Hematopoietic multipotent progenitor cell treated with erythropoietin and hydrocortisone succinate and interleukin-3 and kit ligand, for 15 days (in vitro differentiated cells): ENCODE measurements at regions not wholly inside any gene's neighbourhood (a gene's known extent, or its start where the extent isn't known, plus 50 kb on each side); places are given as distances from the start of the nearest gene placed in this dataset.
"Not testable (repeated sequence)": the region's sequence is repeated elsewhere in the genome, so short reads cannot be mapped to it uniquely, and the experiment has no call there.

Experiments
- DNase-seq: peaks from one replicate; pipeline ENCODE4 v3.0.0-alpha.2; 2015; ENCODE audit warnings: low spot score

- no peak for DNase-seq
Measured at GRCh38 chr7:25716421-25716820, 435.6 kb upstream of the NFE2L3 start.

- DNase-seq: no peak
Measured at GRCh38 chr7:25718596-25718995, 433.4 kb upstream of the NFE2L3 start.

- DNase-seq: no peak
Measured at GRCh38 chr7:25719190-25719896, 432.7 kb upstream of the NFE2L3 start.

- no peak for DNase-seq
Measured at GRCh38 chr7:25720427-25720826, 431.6 kb upstream of the NFE2L3 start.

- no peak for DNase-seq
Measured at GRCh38 chr7:25722856-25723255, 429.1 kb upstream of the NFE2L3 start.

GRCh38 chr7:25725451-25725850 lies 426.5 kb upstream of the NFE2L3 start:
- DNase-seq: no peak

- no peak for DNase-seq
Measured at GRCh38 chr7:25726170-25726780, 425.7 kb upstream of the NFE2L3 start.

- no peak for DNase-seq
Measured at GRCh38 chr7:25726781-25727311, 425.2 kb upstream of the NFE2L3 start.

GRCh38 chr7:25727446-25727845 lies 424.6 kb upstream of the NFE2L3 start:
- DNase-seq: no peak

- no peak for DNase-seq
Measured at GRCh38 chr7:25727876-25728275, 424.1 kb upstream of the NFE2L3 start.

GRCh38 chr7:25731068-25731845 lies 420.7 kb upstream of the NFE2L3 start:
- no peak for DNase-seq

- no peak for DNase-seq
Measured at GRCh38 chr7:25731846-25732245, 420.2 kb upstream of the NFE2L3 start.

- DNase-seq: no peak
Measured at GRCh38 chr7:25732766-25733217, 419.2 kb upstream of the NFE2L3 start.

- DNase-seq: no peak
Measured at GRCh38 chr7:25735674-25736242, 416.2 kb upstream of the NFE2L3 start.

GRCh38 chr7:25738528-25738927 lies 413.5 kb upstream of the NFE2L3 start:
- DNase-seq: no peak

- no peak for DNase-seq
Measured at GRCh38 chr7:25739143-25739542, 412.9 kb upstream of the NFE2L3 start.

- DNase-seq: no peak
Measured at GRCh38 chr7:25742316-25742715, 409.7 kb upstream of the NFE2L3 start.

- DNase-seq: not testable (repeated sequence)
Measured at GRCh38 chr7:25743670-25744451, 408.1 kb upstream of the NFE2L3 start.

- DNase-seq: no peak
Measured at GRCh38 chr7:25750744-25751508, 401.1 kb upstream of the NFE2L3 start.

- no peak for DNase-seq
Measured at GRCh38 chr7:25752154-25752553, 399.8 kb upstream of the NFE2L3 start.
